ENCODE measurements at regions not wholly inside any gene's neighbourhood (a gene's known extent, or its start where the extent isn't known, plus 50 kb on each side); places are given as distances from the start of the nearest gene placed in this dataset.

DNA sequence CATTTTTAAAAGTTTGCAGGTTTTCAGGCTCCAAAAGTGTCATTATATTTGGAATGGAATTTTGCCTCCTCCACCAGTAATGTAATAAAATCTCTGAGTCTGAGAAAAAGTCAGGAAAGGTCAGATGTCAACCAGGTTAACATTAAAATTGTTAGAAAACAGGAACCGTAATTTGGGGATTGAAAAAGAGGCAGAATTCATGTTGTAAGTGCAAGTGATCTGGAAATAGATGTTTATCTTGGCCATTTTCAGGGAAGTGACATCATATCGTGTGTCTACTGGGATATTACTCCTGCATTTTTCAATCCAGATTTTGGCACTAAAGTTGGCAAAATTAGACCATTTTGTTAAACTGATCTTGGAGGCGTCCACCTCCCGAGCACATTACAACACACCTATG, 428.5 kb upstream of the MGMT start (continued):
- TF ChIP-seq U2AF1 (optimal IDR thresholded peaks at IDR 0.05; ENCODE audit: low read depth, low read length) (no peak), NFIX (CRISPR knock-in tag; IDR thresholded peaks at IDR 0.05; ENCODE audit: low read depth) (no peak), KDM2B (CRISPR knock-in tag; IDR thresholded peaks at IDR 0.05) (no peak), SPI1 (IDR thresholded peaks at IDR 0.05; ENCODE audit: borderline replicate concordance, low read depth, low read length) (no peak), SMC3 (conservative IDR thresholded peaks at IDR 0.05; ENCODE audit: insufficient read depth, low read depth, low read length) (no peak), ZNF124 (CRISPR knock-in tag; IDR thresholded peaks at IDR 0.05) (no peak), CHD1 (IDR thresholded peaks at IDR 0.05; ENCODE audit: low read length) (no peak), RBM17 (IDR thresholded peaks at IDR 0.05; ENCODE audit: borderline replicate concordance, low read depth, low read length) (no peak)

DNA sequence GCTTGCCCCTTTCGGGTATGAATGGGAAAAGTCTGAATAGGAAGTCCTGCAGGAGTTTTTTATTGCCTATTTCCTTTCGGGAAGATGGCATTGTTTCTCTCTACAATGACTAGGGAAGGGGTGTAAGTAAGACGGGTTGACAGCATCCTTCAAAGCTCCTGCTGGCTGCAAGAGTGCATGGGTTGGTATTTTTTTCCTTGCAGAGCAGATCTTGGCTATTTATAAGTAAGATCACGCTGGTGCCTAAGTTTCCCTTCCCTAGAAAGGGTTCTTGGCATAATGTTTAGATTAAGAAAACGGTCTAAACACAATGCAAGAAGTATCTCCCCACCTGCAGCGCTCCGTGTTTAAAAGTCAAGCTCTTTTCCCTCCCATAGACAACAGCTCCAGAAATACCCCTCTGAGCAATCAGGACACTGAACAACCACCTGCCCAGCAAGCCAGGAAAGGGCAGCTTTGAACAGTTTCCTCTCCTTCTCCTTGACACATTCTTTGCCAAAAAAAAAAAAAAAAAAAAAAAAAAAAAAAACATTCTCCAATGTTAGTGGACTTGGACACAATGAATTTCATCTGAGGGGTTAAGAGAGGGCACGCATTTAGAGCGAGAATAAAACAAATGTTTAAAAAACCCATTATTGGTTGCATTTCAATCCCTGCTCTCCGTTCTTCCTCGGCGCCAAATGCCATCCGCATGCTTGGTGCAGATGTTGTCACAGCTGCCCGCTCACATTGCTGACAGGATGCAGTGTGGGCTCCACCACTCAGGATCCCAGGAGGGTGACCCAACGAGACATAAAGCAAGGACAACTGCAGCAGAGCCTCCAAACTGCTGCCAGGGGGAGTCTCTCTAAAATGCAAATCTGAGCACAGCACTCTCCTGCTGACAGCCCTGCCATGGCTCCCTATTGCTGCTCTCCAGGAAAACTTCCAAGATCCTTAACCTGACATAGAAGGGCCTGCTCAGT, 427.4 kb upstream of the MGMT start:
- Histone ChIP-seq H3K79me2 (ENCODE audit: control insufficient read depth, insufficient read depth, low read length) (no peaks in the 10 kb centered on the region), H3K27me3 (ENCODE audit: control insufficient read depth in 2 of 2, insufficient read depth in 2 of 2, low read length in 2 of 2) (peaks cover 3 to 31% of the 10 kb centered on the region in 2 experiments), H3K9ac (ENCODE audit: insufficient read depth in 1 of 2, low read depth in 2 of 2, low read length in 2 of 2) (no peak overlapping the region), H3K4me2 (ENCODE audit: insufficient read depth, low read length) (no peak overlapping the region), H3K9me3 (replicated peaks; ENCODE audit: control insufficient read depth, insufficient read depth, low read depth, low read length) (no peaks in the 10 kb centered on the region), H3K4me1 (replicated peaks in 1 of 2; ENCODE audit: control insufficient read depth in 2 of 2, insufficient read depth in 2 of 2, low read length in 2 of 2) (no peaks in the 10 kb centered on the region), H4K20me1 (replicated peaks; ENCODE audit: control insufficient read depth, insufficient read depth, low read length) (no peaks in the 10 kb centered on the region), H3K4me3 (no peak overlapping the region), H3K9me1 (ENCODE audit: control insufficient read depth, insufficient read depth, low read length) (no peaks in the 10 kb centered on the region), H3K36me3 (ENCODE audit: control insufficient read depth, insufficient read depth, low read length) (no peaks in the 10 kb centered on the region), H2AFZ (ENCODE audit: low read depth, low read length) (no peak overlapping the region), H3K27ac (ENCODE audit: extremely low read depth, low read depth, low read length) (no peak overlapping the region)
- no peak for DNase-seq (ENCODE audit: extremely low read depth in 1 of 4, low spot score in 3 of 4)
- WGBS (ENCODE audit: insufficient coverage, low coverage, missing lambda C conversion rate): 5% methylated on average over 15 of the region's 15 CpGs
- ATAC-seq: no peak
- BruUV-seq (replicated peaks): no TSS peak
- ChIA-PET POLR2A (no interaction called here), CTCF (ENCODE audit: low intra/inter-chr PET ratio) (no interaction called here)
- in situ Hi-C loops (cut with MboI) (no loop called here), intact Hi-C loops (cut with micrococcal nuclease) (no loop called here)
- no peak for FAIRE-seq
- no peak for TF ChIP-seq U2AF2 (optimal IDR thresholded peaks at IDR 0.05; ENCODE audit: low read depth, low read length)
- no peak for TF ChIP-seq POLR2A (conservative IDR thresholded peaks at IDR 0.05)
- TF ChIP-seq, protein P1, sequence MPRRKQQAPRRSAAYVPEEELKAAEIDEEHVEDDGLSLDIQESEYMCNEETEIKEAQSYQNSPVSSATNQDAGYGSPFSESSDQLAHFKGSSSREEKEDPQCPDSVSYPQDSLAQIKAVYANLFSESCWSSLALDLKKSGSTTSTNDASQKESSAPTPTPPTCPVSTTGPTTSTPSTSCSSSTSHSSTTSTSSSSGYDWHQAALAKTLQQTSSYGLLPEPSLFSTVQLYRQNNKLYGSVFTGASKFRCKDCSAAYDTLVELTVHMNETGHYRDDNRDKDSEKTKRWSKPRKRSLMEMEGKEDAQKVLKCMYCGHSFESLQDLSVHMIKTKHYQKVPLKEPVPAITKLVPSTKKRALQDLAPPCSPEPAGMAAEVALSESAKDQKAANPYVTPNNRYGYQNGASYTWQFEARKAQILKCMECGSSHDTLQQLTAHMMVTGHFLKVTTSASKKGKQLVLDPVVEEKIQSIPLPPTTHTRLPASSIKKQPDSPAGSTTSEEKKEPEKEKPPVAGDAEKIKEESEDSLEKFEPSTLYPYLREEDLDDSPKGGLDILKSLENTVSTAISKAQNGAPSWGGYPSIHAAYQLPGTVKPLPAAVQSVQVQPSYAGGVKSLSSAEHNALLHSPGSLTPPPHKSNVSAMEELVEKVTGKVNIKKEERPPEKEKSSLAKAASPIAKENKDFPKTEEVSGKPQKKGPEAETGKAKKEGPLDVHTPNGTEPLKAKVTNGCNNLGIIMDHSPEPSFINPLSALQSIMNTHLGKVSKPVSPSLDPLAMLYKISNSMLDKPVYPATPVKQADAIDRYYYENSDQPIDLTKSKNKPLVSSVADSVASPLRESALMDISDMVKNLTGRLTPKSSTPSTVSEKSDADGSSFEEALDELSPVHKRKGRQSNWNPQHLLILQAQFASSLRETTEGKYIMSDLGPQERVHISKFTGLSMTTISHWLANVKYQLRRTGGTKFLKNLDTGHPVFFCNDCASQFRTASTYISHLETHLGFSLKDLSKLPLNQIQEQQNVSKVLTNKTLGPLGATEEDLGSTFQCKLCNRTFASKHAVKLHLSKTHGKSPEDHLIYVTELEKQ (CRISPR knock-in tag; IDR thresholded peaks at IDR 0.05): no peak
- TF ChIP-seq RNF2 (IDR thresholded peaks at IDR 0.05): no peak
- no peak for TF ChIP-seq CHD1 (IDR thresholded peaks at IDR 0.05; ENCODE audit: low read length)
- TF ChIP-seq ZZZ3 (IDR thresholded peaks at IDR 0.05): no peak
- TF ChIP-seq ZNF785 (CRISPR knock-in tag; IDR thresholded peaks at IDR 0.05): no peak
- no peak for TF ChIP-seq NR2F6 (CRISPR knock-in tag; IDR thresholded peaks at IDR 0.05)
- TF ChIP-seq CHCHD3 (CRISPR knock-in tag; IDR thresholded peaks at IDR 0.05): no peak
- TF ChIP-seq HSF4 (CRISPR knock-in tag; IDR thresholded peaks at IDR 0.05; ENCODE audit: borderline replicate concordance): no peak
- TF ChIP-seq ADNP (tag; IDR thresholded peaks at IDR 0.05): no peak
- TF ChIP-seq GTF2A2 (tag; IDR thresholded peaks at IDR 0.05): no peak
- TF ChIP-seq, protein P2, sequence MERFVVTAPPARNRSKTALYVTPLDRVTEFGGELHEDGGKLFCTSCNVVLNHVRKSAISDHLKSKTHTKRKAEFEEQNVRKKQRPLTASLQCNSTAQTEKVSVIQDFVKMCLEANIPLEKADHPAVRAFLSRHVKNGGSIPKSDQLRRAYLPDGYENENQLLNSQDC (CRISPR knock-in tag; IDR thresholded peaks at IDR 0.05): no peak

Measured in K562 (cell line).